ENCODE measurements at regions not wholly inside any gene's neighbourhood (a gene's known extent, or its start where the extent isn't known, plus 50 kb on each side); places are given as distances from the start of the nearest gene placed in this dataset.

DNA sequence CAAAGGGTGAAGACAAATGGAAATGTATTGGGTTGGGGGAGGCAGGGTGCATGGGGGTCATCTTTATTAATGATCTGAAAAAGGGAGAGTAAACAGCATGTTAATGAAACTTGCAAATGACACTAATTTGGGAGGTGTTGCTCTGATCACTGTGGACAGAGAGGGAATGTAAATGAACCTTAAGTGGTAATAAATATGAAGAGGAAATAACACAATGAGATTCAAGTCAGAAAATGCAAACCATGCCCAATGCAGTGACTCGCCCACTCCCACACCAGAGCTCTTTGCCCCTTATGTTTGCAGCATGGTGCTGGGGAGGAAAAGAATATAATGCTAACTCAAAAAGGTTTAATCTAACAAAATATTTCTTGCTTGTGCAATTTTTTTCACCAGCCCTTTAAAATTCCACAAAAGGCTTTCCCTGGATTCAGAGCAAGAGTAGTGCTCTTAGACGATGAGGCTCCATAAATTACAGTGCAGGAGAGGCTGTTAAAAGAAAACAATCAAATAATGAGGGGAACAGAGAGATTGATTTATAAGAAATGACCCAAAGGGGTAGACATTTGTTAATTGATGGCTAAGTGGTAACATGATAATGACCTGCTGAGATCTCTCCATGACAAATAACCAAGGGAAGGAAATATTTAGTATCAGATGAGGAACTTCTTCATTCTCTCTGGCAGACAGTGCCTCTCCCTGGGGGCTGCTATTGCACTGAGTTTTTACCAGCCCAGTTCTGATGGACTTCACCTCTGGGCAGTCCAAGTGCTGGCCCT is 210.0 kb upstream of the PPP2R3A start:
- no peak for DNase-seq

DNA sequence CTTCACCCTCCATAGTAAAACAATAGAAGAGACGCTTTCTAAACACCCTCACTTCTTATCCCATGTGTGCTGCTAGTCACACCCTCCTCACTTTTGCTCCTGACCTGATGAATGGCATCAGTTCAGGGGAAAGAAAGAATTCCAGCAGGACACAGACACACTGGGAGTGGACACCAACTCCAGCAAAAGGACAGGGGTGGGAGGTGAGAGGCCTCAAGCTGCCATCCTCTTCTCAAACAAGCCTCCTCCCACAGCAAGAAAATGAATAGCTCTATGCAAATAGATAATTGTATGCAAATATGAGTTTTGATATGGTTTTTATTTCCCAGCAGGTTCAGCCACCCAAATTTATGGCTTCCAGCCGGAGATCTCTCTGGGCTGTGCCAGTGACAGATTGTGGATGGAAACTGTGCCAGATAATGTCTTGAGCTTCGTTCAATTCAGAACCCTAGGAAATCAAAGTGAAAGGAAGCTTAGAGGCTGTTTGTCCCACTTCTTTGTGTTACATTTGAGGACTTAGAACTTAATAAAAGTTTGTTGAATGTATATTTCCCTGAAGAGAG is 209.3 kb upstream of the PPP2R3A start:
- no peak for DNase-seq

DNA sequence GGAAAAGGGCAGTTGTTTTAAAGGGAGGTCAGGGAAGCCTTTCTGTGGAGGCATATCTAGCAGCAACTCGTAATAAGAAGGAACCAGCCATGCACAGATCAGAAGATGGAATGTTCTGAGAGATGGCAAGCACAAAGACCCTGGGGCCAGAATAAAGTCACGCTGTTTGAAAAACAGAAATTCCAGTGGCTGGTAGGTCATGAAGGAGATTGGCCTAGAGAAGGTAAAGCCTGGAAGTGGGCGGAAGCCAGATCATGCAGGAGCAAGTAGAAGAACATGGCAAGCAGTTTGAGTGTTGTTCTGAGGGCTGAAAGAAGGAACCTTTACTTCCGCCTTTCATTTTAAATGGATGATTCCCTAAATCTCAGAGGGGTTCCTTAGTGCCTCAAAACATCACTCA is 208.1 kb upstream of the PPP2R3A start:
- DNase-seq, result no peak

- DNase-seq, result no peak
Observed at GRCh38 chr3:135758961-135759360, 206.6 kb upstream of the PPP2R3A start.

DNA sequence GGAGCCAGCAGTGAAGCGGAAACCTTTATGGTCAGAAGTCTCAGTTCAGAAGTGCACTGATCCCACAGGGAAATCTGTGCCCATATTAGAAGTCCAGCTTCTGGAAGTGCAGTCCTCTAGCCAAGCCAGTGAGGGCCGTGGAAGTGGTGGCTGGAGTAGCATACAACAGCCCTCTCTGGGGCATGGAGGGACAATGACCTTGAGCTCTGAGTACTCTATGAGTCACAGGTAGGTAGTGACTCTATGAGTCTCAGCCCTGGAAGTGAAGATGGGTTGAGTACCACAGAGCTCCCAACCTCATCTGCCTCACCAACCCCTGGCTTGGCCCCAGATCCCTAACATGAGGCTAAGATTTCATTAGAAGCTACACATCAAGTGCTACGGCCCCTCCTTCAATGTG is 205.9 kb upstream of the PPP2R3A start:
- DNase-seq, result no peak

- no peak for DNase-seq
Observed at GRCh38 chr3:135760581-135760980, 204.9 kb upstream of the PPP2R3A start.

DNA sequence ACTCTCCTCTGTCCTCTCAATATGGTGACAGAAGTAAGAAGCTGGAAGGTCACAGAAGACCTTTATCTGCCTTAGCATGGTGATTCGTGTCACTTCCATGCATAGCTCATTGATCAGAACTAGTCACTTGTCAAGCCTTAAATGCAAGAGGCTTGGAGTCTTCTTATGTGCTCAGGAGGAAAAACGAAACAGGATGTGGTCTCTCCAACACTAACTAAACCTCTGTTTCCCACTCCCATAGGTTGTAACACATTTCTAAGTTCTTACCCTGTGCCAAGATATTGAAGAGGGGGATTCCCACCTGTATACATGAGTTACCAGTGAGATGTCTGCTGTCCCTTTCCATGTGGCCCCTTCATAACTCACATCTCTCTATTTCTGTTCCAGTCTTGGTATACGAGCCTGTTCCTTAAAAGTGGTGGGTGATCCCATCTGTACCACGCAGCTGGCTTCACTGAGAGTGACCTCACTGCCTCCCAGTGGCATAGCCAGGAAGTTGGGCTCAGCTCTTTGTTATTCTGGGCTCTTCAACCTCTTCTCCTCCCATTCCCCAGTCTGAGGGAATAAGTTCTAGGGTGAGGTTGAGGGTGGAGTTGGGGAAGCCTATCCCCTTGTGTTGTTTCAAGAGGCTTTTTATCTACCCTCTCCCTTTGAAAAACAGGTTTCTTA is 203.2 kb upstream of the PPP2R3A start:
- no peak for DNase-seq

- DNase-seq, result no peak
Observed at GRCh38 chr3:135766115-135766514, 199.4 kb upstream of the PPP2R3A start.

DNA sequence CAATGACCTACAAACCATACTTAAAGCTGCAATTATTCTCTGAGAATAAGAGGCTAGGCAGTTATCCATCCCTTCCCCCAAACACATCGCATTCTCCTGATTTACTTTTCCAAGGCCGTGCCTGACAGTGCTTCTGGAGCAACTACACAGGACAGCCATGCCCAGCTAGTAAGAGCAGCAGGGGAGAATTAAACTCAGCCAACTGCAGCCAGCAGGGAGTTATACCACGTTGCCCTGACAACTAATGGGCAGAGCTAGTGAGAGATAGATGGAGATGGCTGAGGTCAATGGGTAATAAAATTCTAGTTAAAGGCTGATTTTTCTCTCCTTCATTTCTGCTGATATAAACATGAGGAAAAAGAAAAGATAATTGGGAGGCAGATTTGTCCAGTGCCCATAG is 193.8 kb upstream of the PPP2R3A start:
- DNase-seq, result no peak

- no peak for DNase-seq
Observed at GRCh38 chr3:135779024-135779423, 186.5 kb upstream of the PPP2R3A start.

DNA sequence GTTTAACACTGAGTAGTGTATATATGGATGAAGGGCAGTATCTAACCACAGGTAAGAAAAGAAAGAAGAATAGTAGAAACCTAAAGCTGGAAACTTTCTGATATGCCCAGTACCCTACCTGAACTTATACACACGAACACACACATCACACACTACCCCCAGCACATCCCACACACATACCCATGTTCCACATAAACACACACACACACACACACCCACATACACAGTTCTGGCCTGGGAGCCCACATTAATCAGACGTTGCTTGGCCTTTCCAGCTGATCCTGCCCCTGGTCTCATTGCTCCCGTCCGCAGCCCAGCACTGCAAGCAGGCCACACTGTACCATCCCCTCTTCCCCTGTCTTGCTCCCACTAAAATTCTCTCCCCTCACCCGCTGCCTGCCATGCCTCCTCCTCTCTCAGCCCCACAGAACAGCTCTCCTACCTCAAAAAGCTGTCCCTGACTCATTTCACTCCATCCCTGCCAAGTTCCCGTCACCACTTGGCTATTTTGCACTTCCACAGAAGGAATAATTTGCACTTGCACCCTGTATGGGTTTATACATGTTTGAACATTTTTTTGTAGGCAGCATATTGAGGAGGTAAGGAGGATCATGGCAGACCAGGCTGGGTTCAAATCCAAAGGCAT is 185.8 kb upstream of the PPP2R3A start:
- no peak for DNase-seq

DNA sequence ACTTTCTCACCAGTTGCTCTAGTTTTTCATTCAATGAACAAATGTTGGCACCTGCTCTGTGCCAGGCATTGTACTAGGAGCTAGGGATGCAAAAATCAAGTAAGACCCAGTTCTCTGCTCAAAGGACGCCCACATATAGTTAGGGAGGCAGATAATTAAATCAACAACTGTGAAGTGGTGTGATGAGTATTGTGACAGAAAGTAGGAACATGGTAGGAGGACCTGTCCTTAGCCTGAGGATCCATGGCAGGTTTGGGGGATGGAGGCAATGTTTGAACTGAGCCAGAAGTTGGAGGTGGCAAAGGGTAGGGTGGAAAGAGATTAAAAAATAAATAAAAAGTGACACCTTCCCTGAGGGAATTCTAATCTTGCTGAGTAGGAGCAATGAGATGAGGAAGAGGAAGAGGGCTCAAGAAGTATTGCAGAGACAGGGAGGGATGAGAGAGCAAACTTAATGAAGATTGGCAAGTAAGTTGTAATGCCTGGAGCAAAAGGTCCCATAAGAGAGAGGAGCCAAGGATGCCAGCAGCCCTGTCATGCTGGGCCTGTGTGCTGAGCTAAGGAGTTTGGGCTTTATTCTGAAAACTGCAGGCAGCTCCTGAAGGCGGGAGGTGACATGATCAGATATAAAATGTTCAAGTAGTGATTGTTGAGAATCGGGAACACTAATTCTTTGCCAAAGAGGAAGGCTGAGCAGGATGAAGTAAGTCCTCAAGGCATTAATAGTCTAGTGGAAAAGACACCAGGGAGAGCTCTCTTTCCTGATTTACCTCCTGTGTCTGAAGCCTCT is 184.3 kb upstream of the PPP2R3A start:
- no peak for DNase-seq

- no peak for DNase-seq
Observed at GRCh38 chr3:135784557-135784956, 181.0 kb upstream of the PPP2R3A start.

DNA sequence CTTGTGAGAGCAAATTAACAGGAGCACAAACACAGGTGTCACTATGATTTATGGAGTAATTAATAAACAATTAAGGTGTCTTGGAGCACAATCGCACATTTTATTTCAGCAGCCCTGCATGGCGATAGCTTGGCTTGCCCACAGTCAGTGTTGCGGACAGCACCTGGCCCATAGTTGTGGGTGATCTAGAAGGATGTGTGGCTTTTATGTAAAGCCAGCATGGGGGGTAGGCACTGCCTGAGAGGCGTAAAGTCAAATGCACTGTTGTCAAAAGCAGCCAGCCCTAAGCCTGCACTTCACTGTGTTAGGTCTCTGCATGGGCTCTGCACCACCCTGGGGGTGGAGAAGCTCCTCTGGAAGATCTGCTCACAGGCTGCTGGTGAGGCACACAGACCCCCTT is 177.4 kb upstream of the PPP2R3A start:
- DNase-seq, result no peak

DNA sequence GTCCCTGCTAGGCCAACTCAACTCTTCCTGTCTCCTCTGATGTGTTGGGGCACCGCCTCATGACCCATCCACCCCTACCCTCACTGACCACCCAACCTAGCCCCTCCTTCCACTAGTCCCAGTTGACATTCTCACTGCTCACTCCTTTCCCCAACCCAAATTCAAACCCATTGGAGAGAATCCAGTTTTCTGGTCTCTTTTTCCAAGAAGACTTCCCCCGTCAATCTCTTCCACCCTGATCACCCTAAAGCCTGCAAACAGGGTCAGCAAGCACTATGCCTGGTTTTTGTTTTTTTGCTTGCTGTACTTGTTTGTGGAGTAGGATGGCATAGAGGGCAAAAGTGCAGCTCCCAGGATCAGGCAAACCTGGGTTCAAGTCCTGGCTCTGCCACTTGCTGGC is 176.6 kb upstream of the PPP2R3A start:
- DNase-seq, result no peak

GRCh38 chr3:135792174-135792573 is 173.4 kb upstream of the PPP2R3A start:
- DNase-seq, result no peak

GRCh38 chr3:135792858-135793475 is 172.6 kb upstream of the PPP2R3A start:
- DNase-seq, result no peak

DNA sequence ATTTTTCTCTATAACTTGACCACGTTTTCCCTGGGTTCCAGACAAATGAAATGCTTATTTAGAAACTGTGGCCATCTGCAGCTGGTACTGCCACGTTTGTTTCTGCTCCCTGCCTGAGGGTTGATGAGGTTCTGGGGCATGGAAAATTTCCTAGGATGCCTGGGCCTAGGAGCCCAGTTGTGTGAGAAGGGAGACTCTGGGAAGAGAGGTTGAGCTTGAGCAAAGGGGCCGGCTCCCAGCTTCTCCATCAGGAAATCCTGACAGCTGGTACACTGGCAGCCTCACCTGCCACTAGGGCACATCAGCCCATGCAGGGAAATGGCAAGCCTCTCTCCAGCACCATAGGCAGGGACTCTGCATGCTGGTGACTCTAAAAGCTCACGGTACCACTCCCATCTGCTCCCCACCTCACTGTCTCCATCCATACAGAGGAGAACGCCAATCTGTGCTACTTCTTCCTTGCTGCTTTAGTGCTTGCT is 165.4 kb upstream of the PPP2R3A start:
- DNase-seq, result no peak

DNA sequence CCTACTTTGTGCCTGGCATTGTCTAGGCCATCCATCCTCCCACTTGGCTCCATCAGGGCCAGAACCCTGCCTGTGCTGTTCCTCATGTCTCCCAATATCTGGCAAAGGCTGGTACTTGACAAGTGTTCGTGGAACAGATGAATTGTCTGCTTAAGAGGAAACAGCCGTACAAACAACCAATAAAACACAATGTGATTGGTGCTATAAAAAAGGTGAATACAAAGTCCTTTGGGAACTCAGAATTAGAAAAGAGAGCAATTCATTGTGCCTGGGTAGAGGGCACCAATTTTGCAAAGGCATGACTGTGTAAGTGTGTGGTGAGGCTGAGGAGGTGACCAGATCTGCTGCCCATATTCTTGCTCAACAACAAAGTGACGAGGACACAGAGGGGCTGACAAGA is 164.5 kb upstream of the PPP2R3A start:
- no peak for DNase-seq

DNA sequence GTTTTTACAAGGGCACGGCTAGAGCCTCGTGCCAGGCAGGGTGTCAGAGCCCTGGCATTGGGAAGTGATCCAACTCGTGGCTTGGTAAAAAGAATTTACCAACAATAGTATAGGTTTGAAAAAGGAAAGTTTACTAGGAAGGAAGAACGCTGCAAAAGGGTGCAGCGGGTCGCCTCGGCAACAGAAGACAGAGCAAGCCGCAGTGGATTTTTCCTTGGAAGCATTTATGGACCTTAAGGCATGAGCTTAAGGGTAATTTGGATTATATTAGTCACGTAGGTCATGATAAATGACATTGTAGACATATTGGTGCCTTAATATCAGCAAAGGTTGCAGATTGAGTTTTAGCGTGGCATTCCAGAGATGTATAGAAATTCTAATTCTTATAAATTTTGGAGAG is 163.4 kb upstream of the PPP2R3A start:
- DNase-seq, result no peak

DNA sequence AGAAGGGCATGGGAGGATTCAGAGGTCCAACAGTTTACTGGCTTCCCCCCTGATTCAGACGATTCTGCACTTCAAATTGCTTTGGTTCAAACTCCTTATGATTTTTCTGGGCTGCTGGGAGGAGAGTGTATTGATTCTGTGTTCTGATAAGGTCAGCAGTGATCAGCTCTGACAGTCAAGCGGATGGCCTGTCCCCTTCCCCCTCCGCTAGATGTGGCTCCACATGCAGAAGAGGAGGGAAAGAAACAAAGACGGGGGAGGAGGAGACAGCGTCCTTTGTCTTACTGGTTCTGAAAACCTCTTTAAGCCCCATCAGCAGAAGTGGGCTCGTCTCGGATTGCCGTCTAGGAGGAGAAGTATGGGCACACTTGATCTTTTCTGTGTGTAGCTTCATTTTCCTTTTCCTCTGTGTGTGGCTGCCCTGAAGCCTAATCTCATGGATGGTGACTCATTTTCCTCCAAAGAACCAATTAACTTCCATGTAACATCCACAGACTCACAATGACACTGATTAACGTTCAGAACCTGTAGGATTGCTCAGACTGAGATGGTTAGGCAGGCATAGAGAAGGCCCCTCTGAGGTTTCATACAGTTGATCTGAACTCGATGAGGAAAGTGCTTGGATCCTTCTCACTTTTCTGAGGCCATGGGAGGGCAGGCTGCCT is 162.4 kb upstream of the PPP2R3A start:
- no peak for DNase-seq

DNA sequence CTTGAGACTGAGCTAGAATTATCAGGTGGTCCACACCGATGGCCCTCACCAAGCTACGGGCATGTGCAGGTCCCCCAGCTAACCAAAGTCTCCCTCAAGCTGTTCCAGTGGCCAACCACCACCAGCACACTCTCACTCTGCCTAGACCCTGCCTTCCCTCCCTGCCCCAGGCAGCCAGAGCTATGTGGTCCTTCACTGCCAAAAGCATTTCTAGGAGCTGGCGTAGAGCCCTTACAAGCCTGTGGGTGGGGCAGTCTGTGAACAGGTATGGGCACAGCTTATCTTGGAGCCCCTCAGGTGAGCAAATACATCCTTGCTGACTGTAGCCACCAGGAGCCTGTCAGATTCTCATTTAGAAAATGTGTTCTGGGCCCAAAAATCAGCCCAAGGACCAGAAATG is 159.8 kb upstream of the PPP2R3A start:
- no peak for DNase-seq

Measured in cerebellar nuclear complex (tissue), 1 donor.